Endothelial cell of umbilical vein (primary cell): ENCODE measurements at regions not wholly inside any gene's neighbourhood (a gene's known extent, or its start where the extent isn't known, plus 50 kb on each side); places are given as distances from the start of the nearest gene placed in this dataset.

Source experiments
- BruUV-seq: library from RNA; stranded (reverse); fragments of 400-500 nt; replicated peaks from 2 replicates; lab custom pipeline; 2021; lab: Mats Ljungman, UMichigan
- CTCF ChIA-PET: fragments of 300-600, 350-600 bp; sonication (Branson Sonifier 250); formaldehyde crosslinking; loops from one replicate; lab custom pipeline; 2021; ENCODE audit warnings: antibody characterized with exemption, inconsistent platforms; lab: Charles Lee
- POLR2A ChIA-PET: fragments of 300-600, 350-600 bp; sonication (Branson Sonifier 250); formaldehyde crosslinking; loops from one replicate; lab custom pipeline; 2021; ENCODE audit warnings: antibody characterized with exemption, inconsistent platforms; lab: Charles Lee
- DNase-seq: peaks from one replicate; pipeline ENCODE4 v3.0.0-alpha.2; 2011; ENCODE audit warnings: low read depth, low spot score
- FAIRE-seq: peaks from 2 replicates; lab custom pipeline; 2011; peaks lifted over from hg19 to GRCh38; lab: Jason Lieb, UNC
- H2AFZ ChIP-seq: 2 replicates; pipeline ENCODE4 v1.6.0; 2012; ENCODE audit warnings: low read depth, low read length, control low read depth, inconsistent platforms
- H3K27ac ChIP-seq: 2 replicates; pipeline ENCODE4 v1.5.1; 2011; ENCODE audit warnings: low read depth, mild to moderate bottlenecking, control low read depth, low read length, moderate library complexity; ENCODE audit not compliant: insufficient read depth
- H3K27me3 ChIP-seq, 2 experiments: 2 replicates each; pipeline versions ENCODE4 v1.6.0 to v1.6.1; 2011; ENCODE audit warnings: low read length in 2 of 2, mixed read lengths in 1 of 2; ENCODE audit not compliant: control insufficient read depth in 2 of 2, insufficient read depth in 2 of 2
- H3K36me3 ChIP-seq, 2 experiments: 2 replicates in 1 of 2; 3 replicates in 1 of 2; pipeline ENCODE4 v1.5.1; 2011; ENCODE audit warnings: low read length in 2 of 2, mild to moderate bottlenecking in 1 of 2, moderate library complexity in 1 of 2; ENCODE audit not compliant: control insufficient read depth in 2 of 2, insufficient read depth in 2 of 2; ENCODE audit errors: extremely low read depth in 1 of 2
- H3K4me1 ChIP-seq: 3 replicates; pipeline ENCODE4 v1.5.1; 2011; ENCODE audit warnings: mild to moderate bottlenecking, low read length; ENCODE audit not compliant: control insufficient read depth, insufficient read depth; ENCODE audit errors: extremely low read depth
- H3K4me2 ChIP-seq: 2 replicates; pipeline ENCODE4 v1.6.1; 2011; ENCODE audit warnings: low read length, control low read depth, mixed read lengths; ENCODE audit not compliant: insufficient read depth
- H3K4me3 ChIP-seq, 3 experiments: fragments of 200-600 bp in 1 of 3; sonication (generic), shearing (Covaris generic) in 1 of 3; replicated peaks in 1 of 3; 2 replicates each; pipeline ENCODE4 v1.5.1; 2011 to 2016; ENCODE audit warnings: control low read depth in 3 of 3, low read length in 3 of 3, mild to moderate bottlenecking in 2 of 3, inconsistent platforms in 1 of 3, low read depth in 1 of 3, moderate library complexity in 1 of 3; ENCODE audit not compliant: insufficient read depth in 1 of 3
- H3K79me2 ChIP-seq: 2 replicates; pipeline ENCODE4 v1.6.0; 2012; ENCODE audit warnings: low read length, inconsistent platforms; ENCODE audit not compliant: control insufficient read depth, insufficient read depth
- H3K9ac ChIP-seq: replicated peaks from 2 replicates; pipeline ENCODE3; 2011; ENCODE audit warnings: low read length, control low read depth; ENCODE audit not compliant: insufficient read depth; ENCODE audit errors: extremely low read depth
- H3K9me1 ChIP-seq: replicated peaks from 3 replicates; pipeline ENCODE4 v1.6.0; 2011; ENCODE audit warnings: mild to moderate bottlenecking, low read length; ENCODE audit not compliant: control insufficient read depth, insufficient read depth; ENCODE audit errors: extremely low read depth
- H3K9me3 ChIP-seq: replicated peaks from 2 replicates; pipeline ENCODE4 v1.5.1; 2012; ENCODE audit warnings: low read length, inconsistent platforms; ENCODE audit not compliant: control insufficient read depth, insufficient read depth
- H4K20me1 ChIP-seq: replicated peaks from 2 replicates; pipeline ENCODE3; 2011; ENCODE audit warnings: mild to moderate bottlenecking, low read length; ENCODE audit not compliant: control insufficient read depth, insufficient read depth; ENCODE audit errors: extremely low read depth
- EZH2 ChIP-seq: IDR thresholded peaks from 2 replicates; pipeline ENCODE4 v1.6.1; 2012; ENCODE audit warnings: borderline replicate concordance, low read depth, mild to moderate bottlenecking, moderate library complexity, low read length, inconsistent platforms; ENCODE audit not compliant: severe bottlenecking
- FOS ChIP-seq: IDR thresholded peaks from 2 replicates; pipeline ENCODE4 v1.6.1; 2011; ENCODE audit warnings: mild to moderate bottlenecking, low read length, moderate library complexity, borderline replicate concordance; ENCODE audit not compliant: insufficient read depth
- GATA2 ChIP-seq: IDR thresholded peaks from 2 replicates; pipeline ENCODE4 v1.7.0; 2011; ENCODE audit warnings: low read depth, mild to moderate bottlenecking, moderate library complexity, mixed read lengths, low read length; ENCODE audit not compliant: insufficient read length, insufficient read depth
- JUN ChIP-seq: IDR thresholded peaks from 2 replicates; pipeline ENCODE4 v1.6.1; 2011; ENCODE audit warnings: borderline replicate concordance, low read depth; ENCODE audit not compliant: insufficient read length, insufficient read depth
- MYC ChIP-seq: IDR thresholded peaks from one replicate; pipeline ENCODE4 v1.6.1; 2011; ENCODE audit warnings: mild to moderate bottlenecking, low read depth, low read length
- POLR2A ChIP-seq: IDR thresholded peaks from 2 replicates; pipeline ENCODE4 v1.6.1; 2012; ENCODE audit warnings: low read depth, mild to moderate bottlenecking, control low read depth, low read length
- POLR2AphosphoS5 ChIP-seq: IDR thresholded peaks from 2 replicates; pipeline ENCODE4 v1.6.1; 2012; ENCODE audit warnings: low read depth, mild to moderate bottlenecking, control low read depth, low read length, moderate library complexity; ENCODE audit not compliant: insufficient read depth
- dilution Hi-C: fragments of 300-500 bp; cut with MboI; formaldehyde crosslinking; loops from one replicate; pipeline ENCODE4 v1.15.0; 2019; ENCODE audit warnings: low sequenced_read_pairs; ENCODE audit not compliant: extremely low pct_ligation_motif_present
- intact Hi-C: fragments of 100-400 bp; cut with micrococcal nuclease; formaldehyde crosslinking; loops from one replicate; pipeline ENCODE4 v1.10.0; 2022
- TF ChIP-seq, protein P1 (sequence below), 2 donors: IDR thresholded peaks; 1 replicate in 1 of 2; 2 replicates in 1 of 2; pipeline ENCODE4 v1.5.1; 2011; ENCODE audit warnings: low read length in 2 of 2, mild to moderate bottlenecking in 2 of 2, moderate library complexity in 2 of 2, control low read depth in 1 of 2, inconsistent platforms in 1 of 2, low read depth in 1 of 2; ENCODE audit not compliant: insufficient read depth in 1 of 2; ENCODE audit errors: extremely low read depth in 1 of 2
- TF ChIP-seq, protein P2 (sequence below): IDR thresholded peaks from 2 replicates; pipeline ENCODE4 v1.6.1; 2011; ENCODE audit not compliant: insufficient read depth, insufficient read length

DNA sequence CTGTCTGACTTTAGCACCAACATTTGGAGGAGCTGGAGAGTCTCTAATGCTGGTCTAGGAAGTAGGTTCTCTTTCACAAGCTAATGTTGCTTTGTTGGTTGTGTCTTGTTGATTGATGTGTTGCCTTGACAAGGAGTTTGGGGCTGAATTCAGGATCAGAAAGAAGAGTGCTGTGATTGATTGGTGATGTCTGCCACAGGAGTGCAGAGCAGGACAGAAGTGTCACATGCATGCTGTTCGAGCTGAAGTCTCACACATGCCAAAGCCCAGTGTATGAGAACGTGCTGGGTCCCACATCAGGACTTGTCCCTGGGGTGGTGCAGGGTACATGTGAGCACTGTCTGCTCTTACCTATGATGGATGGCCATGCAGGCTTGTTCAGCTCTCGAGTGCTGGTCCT is 694.4 kb downstream of the MATN1 start:
- Histone ChIP-seq H3K9me3 (no peaks in the 10 kb centered on the region), H3K36me3 (no peaks in the 10 kb centered on the region), H3K27ac (no peak overlapping the region), H3K27me3 (no peaks in the 10 kb centered on the region), H3K4me3 (no peak overlapping the region), H3K79me2 (no peaks in the 10 kb centered on the region), H2AFZ (no peak overlapping the region), H3K4me2 (no peak overlapping the region), H4K20me1 (no peaks in the 10 kb centered on the region), H3K9ac (no peak overlapping the region), H3K9me1 (no peaks in the 10 kb centered on the region), H3K4me1 (no peaks in the 10 kb centered on the region)
- no TSS peak for BruUV-seq
- FAIRE-seq, result no peak
- intact Hi-C loops (no loop called here), dilution Hi-C loops (no loop called here)
- CTCF ChIA-PET, result no interaction called here
- POLR2A ChIA-PET, result no interaction called here
- TF ChIP-seq GATA2, result no peak
- TF ChIP-seq, protein P1, sequence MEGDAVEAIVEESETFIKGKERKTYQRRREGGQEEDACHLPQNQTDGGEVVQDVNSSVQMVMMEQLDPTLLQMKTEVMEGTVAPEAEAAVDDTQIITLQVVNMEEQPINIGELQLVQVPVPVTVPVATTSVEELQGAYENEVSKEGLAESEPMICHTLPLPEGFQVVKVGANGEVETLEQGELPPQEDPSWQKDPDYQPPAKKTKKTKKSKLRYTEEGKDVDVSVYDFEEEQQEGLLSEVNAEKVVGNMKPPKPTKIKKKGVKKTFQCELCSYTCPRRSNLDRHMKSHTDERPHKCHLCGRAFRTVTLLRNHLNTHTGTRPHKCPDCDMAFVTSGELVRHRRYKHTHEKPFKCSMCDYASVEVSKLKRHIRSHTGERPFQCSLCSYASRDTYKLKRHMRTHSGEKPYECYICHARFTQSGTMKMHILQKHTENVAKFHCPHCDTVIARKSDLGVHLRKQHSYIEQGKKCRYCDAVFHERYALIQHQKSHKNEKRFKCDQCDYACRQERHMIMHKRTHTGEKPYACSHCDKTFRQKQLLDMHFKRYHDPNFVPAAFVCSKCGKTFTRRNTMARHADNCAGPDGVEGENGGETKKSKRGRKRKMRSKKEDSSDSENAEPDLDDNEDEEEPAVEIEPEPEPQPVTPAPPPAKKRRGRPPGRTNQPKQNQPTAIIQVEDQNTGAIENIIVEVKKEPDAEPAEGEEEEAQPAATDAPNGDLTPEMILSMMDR (IDR thresholded peaks at IDR 0.05; ENCODE audit: extremely low read depth in 1 of 2, insufficient read depth in 1 of 2, low read depth in 1 of 2, low read length in 2 of 2), result no peak
- TF ChIP-seq MYC, result no peak
- TF ChIP-seq, protein P2, sequence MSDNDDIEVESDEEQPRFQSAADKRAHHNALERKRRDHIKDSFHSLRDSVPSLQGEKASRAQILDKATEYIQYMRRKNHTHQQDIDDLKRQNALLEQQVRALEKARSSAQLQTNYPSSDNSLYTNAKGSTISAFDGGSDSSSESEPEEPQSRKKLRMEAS, result no peak
- TF ChIP-seq POLR2A, result no peak
- no peak for TF ChIP-seq EZH2
- TF ChIP-seq POLR2AphosphoS5, result no peak
- no peak for TF ChIP-seq JUN
- TF ChIP-seq FOS, result no peak
- no peak for DNase-seq
